Fibroblast of skin of right quadriceps (primary cell): ENCODE measurements at regions not wholly inside any gene's neighbourhood (a gene's known extent, or its start where the extent isn't known, plus 50 kb on each side); places are given as distances from the start of the nearest gene placed in this dataset.

Experiments used
- DNase-seq: peaks from one replicate; pipeline ENCODE4 v3.0.0-alpha.2; 2013

GRCh38 chr3:194536871-194537637 lies 50.3 kb upstream of the ATP13A3 start:
- peak; percentile 31 for DNase-seq
